H1 (cell line): ENCODE measurements at regions not wholly inside any gene's neighbourhood (a gene's known extent, or its start where the extent isn't known, plus 50 kb on each side); places are given as distances from the start of the nearest gene placed in this dataset.
A peak's percentile ranks its signal among the peaks of the same experiment; 100 is the strongest.
"Not testable (repeated sequence)": the region's sequence is repeated elsewhere in the genome, so short reads cannot be mapped to it uniquely, and the experiment has no call there.

ENCODE experiments used
- CTCF ChIA-PET: fragments of 300-600 bp; sonication (Branson Sonifier 250); formaldehyde crosslinking; loops from one replicate; lab custom pipeline; 2021; ENCODE audit not compliant: partially characterized antibody; lab: Charles Lee
- POLR2A ChIA-PET: fragments of 300-600 bp; sonication (Branson Sonifier 250); formaldehyde crosslinking; loops from one replicate; lab custom pipeline; 2021; ENCODE audit warnings: inconsistent platforms; ENCODE audit not compliant: partially characterized antibody; lab: Charles Lee
- DNase-seq, 2 experiments: peaks; one replicate each; pipeline versions ENCODE4 v3.0.0 to v3.0.0-alpha.2; 2010 to 2022; ENCODE audit warnings: low spot score in 2 of 2, low read depth in 1 of 2, mixed read lengths in 1 of 2
- FAIRE-seq: peaks from 2 replicates; lab custom pipeline; 2011; peaks lifted over from hg19 to GRCh38; lab: Jason Lieb, UNC
- H2AFZ ChIP-seq: 2 replicates; pipeline ENCODE4 v1.8.1; 2012; ENCODE audit warnings: low read length, inconsistent platforms
- H2AK5ac ChIP-seq: 2 replicates; pipeline ENCODE4 v1.6.1; 2013; ENCODE audit warnings: low read depth, low read length
- H2BK120ac ChIP-seq: replicated peaks from 2 replicates; pipeline ENCODE3; 2013; ENCODE audit warnings: low read depth, low read length, inconsistent platforms
- H2BK12ac ChIP-seq: 2 replicates; pipeline ENCODE4 v1.6.1; 2013; ENCODE audit warnings: low read depth, low read length
- H2BK15ac ChIP-seq: 2 replicates; pipeline ENCODE4 v1.6.1; 2013; ENCODE audit warnings: low read length
- H2BK20ac ChIP-seq: 2 replicates; pipeline ENCODE4 v1.6.1; 2013; ENCODE audit warnings: low read length
- H2BK5ac ChIP-seq: 2 replicates; pipeline ENCODE4 v1.6.1; 2013; ENCODE audit warnings: low read depth, low read length
- H3K14ac ChIP-seq: 2 replicates; pipeline ENCODE4 v1.6.1; 2013; ENCODE audit warnings: inconsistent platforms; ENCODE audit not compliant: insufficient read length
- H3K18ac ChIP-seq: 2 replicates; pipeline ENCODE4 v1.6.1; 2013; ENCODE audit warnings: low read length; ENCODE audit errors: extremely low read depth
- H3K23ac ChIP-seq: 2 replicates; pipeline ENCODE4 v1.6.1; 2013; ENCODE audit warnings: inconsistent platforms; ENCODE audit not compliant: insufficient read length
- H3K23me2 ChIP-seq: 2 replicates; pipeline ENCODE4 v1.6.1; 2013; ENCODE audit warnings: low read depth, low read length
- H3K27ac ChIP-seq: 2 replicates; pipeline ENCODE4 v1.6.1; 2011; ENCODE audit warnings: low read depth, low read length, inconsistent platforms
- H3K27me3 ChIP-seq, 4 experiments: replicated peaks in 1 of 4; 1 replicate in 1 of 4; 2 replicates in 3 of 4; pipeline versions ENCODE4 v1.6.1 to v1.8.1; 2011 to 2013; ENCODE audit warnings: low read length in 3 of 4, mild to moderate bottlenecking in 3 of 4, inconsistent platforms in 2 of 4, mixed read lengths in 2 of 4, moderate library complexity in 1 of 4; ENCODE audit not compliant: control insufficient read depth in 3 of 4, insufficient read depth in 3 of 4; ENCODE audit errors: extremely low read depth in 1 of 4
- H3K36me3 ChIP-seq, 4 experiments: 2 replicates each; pipeline versions ENCODE4 v1.6.1 to v1.8.1; 2011 to 2013; ENCODE audit warnings: mild to moderate bottlenecking in 4 of 4, low read length in 3 of 4, moderate library complexity in 2 of 4, control low read depth in 1 of 4, inconsistent platforms in 1 of 4; ENCODE audit not compliant: insufficient read depth in 4 of 4, control insufficient read depth in 2 of 4
- H3K4ac ChIP-seq: replicated peaks from 2 replicates; pipeline ENCODE3; 2013; ENCODE audit warnings: low read length, low read depth, mixed read lengths, inconsistent platforms; ENCODE audit not compliant: insufficient read length
- H3K4me1 ChIP-seq, 4 experiments: replicated peaks in 1 of 4; 1 replicate in 1 of 4; 2 replicates in 3 of 4; pipeline versions ENCODE4 v1.6.1 to v1.8.1; 2011 to 2013; ENCODE audit warnings: low read length in 3 of 4, inconsistent platforms in 2 of 4, mixed read lengths in 1 of 4; ENCODE audit not compliant: insufficient read depth in 4 of 4, control insufficient read depth in 3 of 4
- H3K4me2 ChIP-seq, 2 experiments: 2 replicates each; pipeline versions ENCODE4 v1.6.1 to v1.8.1; 2011 to 2013; ENCODE audit warnings: low read depth in 2 of 2, low read length in 2 of 2, control low read depth in 1 of 2, inconsistent platforms in 1 of 2, mild to moderate bottlenecking in 1 of 2; ENCODE audit not compliant: insufficient read depth in 1 of 2
- H3K4me3 ChIP-seq, 4 experiments: fragments of 200-600, 300-600 bp in 1 of 4; sonication (generic), shearing (Covaris generic), sonication (Bioruptor Twin) in 1 of 4; 2 replicates each; pipeline versions ENCODE4 v1.5.1 to v1.8.1; 2011 to 2016; ENCODE audit warnings: low read length in 4 of 4, low read depth in 3 of 4, control low read depth in 2 of 4, inconsistent platforms in 2 of 4, mild to moderate bottlenecking in 2 of 4, mixed read lengths in 1 of 4, moderate library complexity in 1 of 4; ENCODE audit not compliant: insufficient read depth in 2 of 4; ENCODE audit errors: extremely low read depth in 1 of 4
- H3K56ac ChIP-seq: replicated peaks from 2 replicates; pipeline ENCODE3; 2013; ENCODE audit warnings: low read depth, mild to moderate bottlenecking, mixed read lengths, low read length, inconsistent platforms; ENCODE audit not compliant: insufficient read length
- H3K79me1 ChIP-seq: 2 replicates; pipeline ENCODE4 v1.6.1; 2013; ENCODE audit warnings: low read depth, low read length, control low read depth
- H3K79me2 ChIP-seq, 2 experiments: 2 replicates each; pipeline versions ENCODE4 v1.6.1 to v1.8.1; 2012 to 2013; ENCODE audit warnings: low read length in 2 of 2, mild to moderate bottlenecking in 2 of 2, inconsistent platforms in 1 of 2; ENCODE audit not compliant: insufficient read depth in 2 of 2, control insufficient read depth in 1 of 2
- H3K9ac ChIP-seq, 4 experiments: replicated peaks in 1 of 4; 1 replicate in 1 of 4; 2 replicates in 3 of 4; pipeline versions ENCODE4 v1.6.1 to v1.8.1; 2011 to 2013; ENCODE audit warnings: low read depth in 3 of 4, low read length in 3 of 4, control low read depth in 2 of 4, mild to moderate bottlenecking in 2 of 4, moderate library complexity in 2 of 4, inconsistent platforms in 1 of 4; ENCODE audit errors: extremely low read depth in 1 of 4
- H3K9me3 ChIP-seq, 2 experiments: 2 replicates each; pipeline versions ENCODE4 v1.6.1 to v1.8.1; 2012 to 2013; ENCODE audit warnings: mild to moderate bottlenecking in 2 of 2, moderate library complexity in 2 of 2, control low read depth in 1 of 2, inconsistent platforms in 1 of 2, low read depth in 1 of 2, low read length in 1 of 2, mixed read lengths in 1 of 2; ENCODE audit not compliant: insufficient read depth in 2 of 2
- H4K20me1 ChIP-seq, 2 experiments: replicated peaks in 1 of 2; 2 replicates each; pipeline versions ENCODE3 to v1.8.1; 2011 to 2013; ENCODE audit warnings: inconsistent platforms in 2 of 2, low read length in 2 of 2, mild to moderate bottlenecking in 1 of 2; ENCODE audit not compliant: insufficient read depth in 2 of 2, control insufficient read depth in 1 of 2
- H4K5ac ChIP-seq: 2 replicates; pipeline ENCODE4 v1.6.1; 2013; ENCODE audit warnings: low read length, low read depth, mixed read lengths, inconsistent platforms; ENCODE audit not compliant: insufficient read length
- H4K8ac ChIP-seq: 2 replicates; pipeline ENCODE4 v1.8.0; 2013; ENCODE audit warnings: mild to moderate bottlenecking, moderate library complexity, low read length, inconsistent platforms; ENCODE audit not compliant: insufficient read depth; ENCODE audit errors: extremely low read depth
- H4K91ac ChIP-seq: replicated peaks from 2 replicates; pipeline ENCODE3; 2013; ENCODE audit warnings: low read length, mixed read lengths, inconsistent platforms; ENCODE audit not compliant: insufficient read length
- WGBS, 2 experiments: shearing (Covaris generic) in 1 of 2; methylation state at CpG; one replicate each; pipeline versions ENCODE4 v1.1.6 to v1.1.7; 2013 to 2015; ENCODE audit warnings: low lambda C conversion rate in 2 of 2, mixed read lengths in 2 of 2, inconsistent platforms in 1 of 2, low coverage in 1 of 2, missing lambda C conversion rate in 1 of 2; ENCODE audit not compliant: insufficient replicate concordance in 2 of 2, insufficient coverage in 1 of 2, insufficient read length in 1 of 2; ENCODE audit errors: extremely low coverage in 1 of 2, missing lambda C conversion rate in 1 of 2; 5-methylcytosine and 5-hydroxymethylcytosine counted together

DNA sequence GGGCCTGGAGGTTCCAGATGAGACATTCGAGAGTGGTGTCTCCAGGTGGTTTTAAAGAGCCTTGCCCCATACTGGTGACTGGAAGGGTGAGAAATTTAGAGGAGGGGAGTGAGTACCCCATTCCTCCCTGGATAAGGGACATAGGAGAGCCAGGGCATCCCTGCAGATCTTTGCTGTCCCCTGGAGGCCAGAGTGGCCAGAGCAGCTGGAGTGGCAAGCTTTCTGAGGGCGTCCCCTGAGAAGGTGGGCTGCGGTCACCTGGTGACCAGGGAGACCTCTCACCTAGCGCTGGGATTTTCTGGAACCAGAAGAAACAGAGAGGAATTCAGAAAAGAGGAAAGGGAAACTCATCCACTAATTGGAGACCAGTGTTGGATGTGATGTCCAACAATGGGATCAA lies 300.9 kb downstream of the TGIF2LX start:
- H2BK12ac ChIP-seq, H3K56ac ChIP-seq, H3K27me3 ChIP-seq, H2BK5ac ChIP-seq, H3K23me2 ChIP-seq, H3K9me3 ChIP-seq, H3K36me3 ChIP-seq, H4K8ac ChIP-seq, H3K4me1 ChIP-seq, H2AK5ac ChIP-seq, H2AFZ ChIP-seq, H3K14ac ChIP-seq, POLR2A ChIA-PET, H3K18ac ChIP-seq, H3K23ac ChIP-seq, H3K79me2 ChIP-seq, FAIRE-seq, H2BK20ac ChIP-seq, H3K79me1 ChIP-seq, H4K91ac ChIP-seq, H3K4ac ChIP-seq, H4K5ac ChIP-seq, CTCF ChIA-PET, H3K27ac ChIP-seq, H2BK120ac ChIP-seq, H3K4me2 ChIP-seq, H4K20me1 ChIP-seq, H3K9ac ChIP-seq, H2BK15ac ChIP-seq, H3K4me3 ChIP-seq: not testable (repeated sequence)
- WGBS, 2 experiments: 100% methylated on average over 2 of the region's 4 CpGs; no CpG with 5 or more reads in 1 of the 2 experiments
- peak in 1 of 2 experiments; percentile 41 for DNase-seq

DNA sequence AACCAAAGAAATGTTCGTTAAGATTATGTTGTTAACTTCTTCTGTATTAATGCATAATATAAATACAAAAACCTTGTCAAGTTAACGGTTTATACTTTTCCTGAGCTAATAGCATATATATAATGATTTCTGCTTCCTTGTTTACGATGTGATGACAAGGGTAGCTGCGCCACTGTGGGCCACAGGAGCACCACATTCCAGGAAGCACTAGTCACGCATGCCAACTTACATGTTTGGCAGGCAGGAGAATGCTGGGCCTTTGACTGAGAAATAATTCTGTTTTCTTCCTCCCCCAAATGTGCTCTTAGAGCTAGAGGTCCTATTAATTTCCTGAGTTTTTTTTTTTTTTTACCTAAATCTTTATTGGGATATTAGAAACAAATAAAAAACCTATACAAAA lies 349.9 kb downstream of the TGIF2LX start:
- H2AK5ac ChIP-seq, H3K4me1 ChIP-seq, H4K91ac ChIP-seq, H3K36me3 ChIP-seq, H4K8ac ChIP-seq, H3K27me3 ChIP-seq, H3K14ac ChIP-seq, H2BK5ac ChIP-seq, H3K4me2 ChIP-seq, H3K4me3 ChIP-seq, H3K9ac ChIP-seq, H2BK20ac ChIP-seq, H3K18ac ChIP-seq, H2AFZ ChIP-seq, H3K56ac ChIP-seq, H3K79me2 ChIP-seq, H3K9me3 ChIP-seq, DNase-seq, H2BK12ac ChIP-seq, POLR2A ChIA-PET, H2BK120ac ChIP-seq, H3K79me1 ChIP-seq, H3K23ac ChIP-seq, H3K4ac ChIP-seq, CTCF ChIA-PET, H3K23me2 ChIP-seq, H3K27ac ChIP-seq, H4K5ac ChIP-seq, FAIRE-seq, H4K20me1 ChIP-seq, H2BK15ac ChIP-seq: not testable (repeated sequence)
- WGBS, 2 experiments: 88% methylated on average over 3 of the region's 5 CpGs; no CpG with 5 or more reads in 1 of the 2 experiments
